Renal cortex interstitium (tissue), 11 donors: ENCODE measurements at regions not wholly inside any gene's neighbourhood (a gene's known extent, or its start where the extent isn't known, plus 50 kb on each side); places are given as distances from the start of the nearest gene placed in this dataset.
"Not testable (repeated sequence)": the region's sequence is repeated elsewhere in the genome, so short reads cannot be mapped to it uniquely, and the experiment has no call there.

Experiments used
- DNase-seq, 11 donors: peaks; one replicate each; pipeline ENCODE4 v3.0.0-alpha.2; 2013; ENCODE audit warnings: low read depth in 9 of 11, low spot score in 4 of 11; ENCODE audit errors: extremely low read depth in 1 of 11

GRCh38 chr19:23537136-23537535, 141.9 kb upstream of the ZNF91 start:
- DNase-seq = not testable (repeated sequence)

GRCh38 chr19:23536341-23536740, 141.1 kb upstream of the ZNF91 start:
- not testable (repeated sequence) for DNase-seq

GRCh38 chr19:23535901-23536300, 140.6 kb upstream of the ZNF91 start:
- DNase-seq = not testable (repeated sequence)

- not testable (repeated sequence) for DNase-seq
Observed at GRCh38 chr19:23533441-23533840, 138.2 kb upstream of the ZNF91 start.

- no peak for DNase-seq
Observed at GRCh38 chr19:23531976-23532375, 136.7 kb upstream of the ZNF91 start.

GRCh38 chr19:23531231-23531790, 136.0 kb upstream of the ZNF91 start:
- no peak for DNase-seq

- DNase-seq = no peak
Observed at GRCh38 chr19:23528376-23528775, 133.1 kb upstream of the ZNF91 start.

GRCh38 chr19:23527797-23528196, 132.5 kb upstream of the ZNF91 start:
- DNase-seq = no peak

- DNase-seq = no peak
Observed at GRCh38 chr19:23526302-23526701, 131.0 kb upstream of the ZNF91 start.

GRCh38 chr19:23525276-23525852, 130.1 kb upstream of the ZNF91 start:
- DNase-seq = no peak

- no peak for DNase-seq
Observed at GRCh38 chr19:23523863-23524262, 128.6 kb upstream of the ZNF91 start.

GRCh38 chr19:23522431-23522830, 127.2 kb upstream of the ZNF91 start:
- DNase-seq = no peak

GRCh38 chr19:23521471-23521870, 126.2 kb upstream of the ZNF91 start:
- no peak for DNase-seq

- no peak for DNase-seq
Observed at GRCh38 chr19:23520441-23520840, 125.2 kb upstream of the ZNF91 start.

- DNase-seq = peak in 2 of 11 donors; percentile 19 to 31
Observed at GRCh38 chr19:23519031-23519430, 123.8 kb upstream of the ZNF91 start.

- no peak for DNase-seq
Observed at GRCh38 chr19:23516266-23516665, 121.0 kb upstream of the ZNF91 start.

- DNase-seq = no peak
Observed at GRCh38 chr19:23515551-23515950, 120.3 kb upstream of the ZNF91 start.

- no peak for DNase-seq
Observed at GRCh38 chr19:23512151-23512925, 117.1 kb upstream of the ZNF91 start.

GRCh38 chr19:23509686-23510450, 114.6 kb upstream of the ZNF91 start:
- no peak for DNase-seq

- peak in 5 of 11 donors; percentile 14 to 37 (median 28) for DNase-seq
Observed at GRCh38 chr19:23507446-23507845, 112.2 kb upstream of the ZNF91 start.
